GM23338 (cell line): ENCODE measurements at regions not wholly inside any gene's neighbourhood (a gene's known extent, or its start where the extent isn't known, plus 50 kb on each side); places are given as distances from the start of the nearest gene placed in this dataset.

ENCODE experiments used
- CTCF ChIP-seq, 2 experiments: fragments of 200-600 bp in 1 of 2; sonication (generic) in 1 of 2; conservative IDR thresholded peaks; 2 replicates each; pipeline versions ENCODE4 v1.5.1 to v1.6.1; 2016 to 2017; ENCODE audit warnings: antibody characterized with exemption in 2 of 2, low read depth in 2 of 2, mild to moderate bottlenecking in 2 of 2, moderate library complexity in 1 of 2
- ETS1 ChIP-seq: IDR thresholded peaks from 2 replicates; pipeline ENCODE4 v1.6.1; 2016; ENCODE audit warnings: antibody characterized with exemption
- EZH2 ChIP-seq: fragments of 200-600 bp; sonication (generic); IDR thresholded peaks from one replicate; pipeline ENCODE4 v1.8.0; 2017; ENCODE audit warnings: antibody characterized with exemption, mild to moderate bottlenecking, low read depth; ENCODE audit not compliant: unreplicated experiment
- EZH2phosphoT487 ChIP-seq: fragments of 200-600 bp; sonication (generic); IDR thresholded peaks from one replicate; pipeline ENCODE4 v1.8.1; 2018; ENCODE audit warnings: antibody characterized with exemption; ENCODE audit not compliant: unreplicated experiment
- JUNB ChIP-seq: IDR thresholded peaks from one replicate; pipeline ENCODE4 v1.6.1; 2016; ENCODE audit warnings: antibody characterized with exemption; ENCODE audit not compliant: unreplicated experiment
- POLR2AphosphoS5 ChIP-seq: IDR thresholded peaks from 2 replicates; pipeline ENCODE4 v1.6.1; 2016; ENCODE audit warnings: antibody characterized with exemption, low read depth
- ZNF462 ChIP-seq: fragments of 250-450 bp; sonication (Bioruptor Pico); IDR thresholded peaks from 2 replicates; pipeline ENCODE4 v1.5.0; 2020; ENCODE audit warnings: mild to moderate bottlenecking, moderate library complexity
- TF ChIP-seq, protein P1 (sequence below): IDR thresholded peaks from one replicate; pipeline ENCODE4 v1.6.1; 2018; ENCODE audit warnings: antibody characterized with exemption; ENCODE audit not compliant: unreplicated experiment

DNA sequence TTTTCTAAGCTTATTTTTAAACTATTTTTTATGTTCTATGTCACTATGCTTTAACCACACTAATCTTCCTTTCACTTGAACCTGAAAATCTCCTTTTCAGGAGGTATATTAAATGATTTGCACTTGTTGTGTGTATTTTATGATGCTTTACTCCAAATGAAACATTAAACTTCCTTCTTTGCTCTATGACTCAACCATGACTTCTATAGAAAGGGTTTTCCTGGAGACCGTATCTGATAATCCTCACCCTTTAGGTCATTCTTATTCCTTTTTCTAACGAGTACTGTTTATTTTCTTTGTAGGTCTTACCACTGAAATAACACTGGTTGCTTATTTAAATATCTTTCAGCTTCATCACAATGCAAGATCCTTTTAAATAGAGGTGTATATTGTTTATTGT lies 1163.2 kb downstream of the PCDH18 start:
- no peak for TF ChIP-seq CTCF (conservative IDR thresholded peaks at IDR 0.05; ENCODE audit: low read depth in 2 of 2)
- TF ChIP-seq, protein P1, sequence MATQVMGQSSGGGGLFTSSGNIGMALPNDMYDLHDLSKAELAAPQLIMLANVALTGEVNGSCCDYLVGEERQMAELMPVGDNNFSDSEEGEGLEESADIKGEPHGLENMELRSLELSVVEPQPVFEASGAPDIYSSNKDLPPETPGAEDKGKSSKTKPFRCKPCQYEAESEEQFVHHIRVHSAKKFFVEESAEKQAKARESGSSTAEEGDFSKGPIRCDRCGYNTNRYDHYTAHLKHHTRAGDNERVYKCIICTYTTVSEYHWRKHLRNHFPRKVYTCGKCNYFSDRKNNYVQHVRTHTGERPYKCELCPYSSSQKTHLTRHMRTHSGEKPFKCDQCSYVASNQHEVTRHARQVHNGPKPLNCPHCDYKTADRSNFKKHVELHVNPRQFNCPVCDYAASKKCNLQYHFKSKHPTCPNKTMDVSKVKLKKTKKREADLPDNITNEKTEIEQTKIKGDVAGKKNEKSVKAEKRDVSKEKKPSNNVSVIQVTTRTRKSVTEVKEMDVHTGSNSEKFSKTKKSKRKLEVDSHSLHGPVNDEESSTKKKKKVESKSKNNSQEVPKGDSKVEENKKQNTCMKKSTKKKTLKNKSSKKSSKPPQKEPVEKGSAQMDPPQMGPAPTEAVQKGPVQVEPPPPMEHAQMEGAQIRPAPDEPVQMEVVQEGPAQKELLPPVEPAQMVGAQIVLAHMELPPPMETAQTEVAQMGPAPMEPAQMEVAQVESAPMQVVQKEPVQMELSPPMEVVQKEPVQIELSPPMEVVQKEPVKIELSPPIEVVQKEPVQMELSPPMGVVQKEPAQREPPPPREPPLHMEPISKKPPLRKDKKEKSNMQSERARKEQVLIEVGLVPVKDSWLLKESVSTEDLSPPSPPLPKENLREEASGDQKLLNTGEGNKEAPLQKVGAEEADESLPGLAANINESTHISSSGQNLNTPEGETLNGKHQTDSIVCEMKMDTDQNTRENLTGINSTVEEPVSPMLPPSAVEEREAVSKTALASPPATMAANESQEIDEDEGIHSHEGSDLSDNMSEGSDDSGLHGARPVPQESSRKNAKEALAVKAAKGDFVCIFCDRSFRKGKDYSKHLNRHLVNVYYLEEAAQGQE, result no peak
- no peak for TF ChIP-seq JUNB
- TF ChIP-seq EZH2phosphoT487, result no peak
- TF ChIP-seq ZNF462, result no peak
- TF ChIP-seq ETS1, result no peak
- TF ChIP-seq POLR2AphosphoS5, result no peak
- TF ChIP-seq EZH2, result no peak
